ENCODE measurements at regions not wholly inside any gene's neighbourhood (a gene's known extent, or its start where the extent isn't known, plus 50 kb on each side); places are given as distances from the start of the nearest gene placed in this dataset.

- TF ChIP-seq, protein P1, sequence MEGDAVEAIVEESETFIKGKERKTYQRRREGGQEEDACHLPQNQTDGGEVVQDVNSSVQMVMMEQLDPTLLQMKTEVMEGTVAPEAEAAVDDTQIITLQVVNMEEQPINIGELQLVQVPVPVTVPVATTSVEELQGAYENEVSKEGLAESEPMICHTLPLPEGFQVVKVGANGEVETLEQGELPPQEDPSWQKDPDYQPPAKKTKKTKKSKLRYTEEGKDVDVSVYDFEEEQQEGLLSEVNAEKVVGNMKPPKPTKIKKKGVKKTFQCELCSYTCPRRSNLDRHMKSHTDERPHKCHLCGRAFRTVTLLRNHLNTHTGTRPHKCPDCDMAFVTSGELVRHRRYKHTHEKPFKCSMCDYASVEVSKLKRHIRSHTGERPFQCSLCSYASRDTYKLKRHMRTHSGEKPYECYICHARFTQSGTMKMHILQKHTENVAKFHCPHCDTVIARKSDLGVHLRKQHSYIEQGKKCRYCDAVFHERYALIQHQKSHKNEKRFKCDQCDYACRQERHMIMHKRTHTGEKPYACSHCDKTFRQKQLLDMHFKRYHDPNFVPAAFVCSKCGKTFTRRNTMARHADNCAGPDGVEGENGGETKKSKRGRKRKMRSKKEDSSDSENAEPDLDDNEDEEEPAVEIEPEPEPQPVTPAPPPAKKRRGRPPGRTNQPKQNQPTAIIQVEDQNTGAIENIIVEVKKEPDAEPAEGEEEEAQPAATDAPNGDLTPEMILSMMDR (conservative IDR thresholded peaks at IDR 0.05): no peak
- no peak for TF ChIP-seq EZH2 (IDR thresholded peaks at IDR 0.05; ENCODE audit: low read depth)
These were observed 1006.8 kb downstream of the SLC16A7 start for GRCh38 chr12:60602601-60603000.
